Thyroid gland (tissue), 4 donors: ENCODE measurements at regions not wholly inside any gene's neighbourhood (a gene's known extent, or its start where the extent isn't known, plus 50 kb on each side); places are given as distances from the start of the nearest gene placed in this dataset.

Source experiments
- CTCF ChIP-seq, 6 experiments: fragments of 200-600 bp in 3 of 6; fragments of 450-650 bp in 3 of 6; sonication (generic) in 3 of 6; IDR thresholded peaks; one replicate each; pipeline ENCODE4 v1.5.1; 2016 to 2019; ENCODE audit warnings: antibody characterized with exemption in 6 of 6, mild to moderate bottlenecking in 2 of 6, inconsistent platforms in 1 of 6, moderate library complexity in 1 of 6
- POLR2A ChIP-seq, 2 donors: fragments of 450-650 bp; IDR thresholded peaks; one replicate each; pipeline ENCODE4 v1.6.1; 2017; ENCODE audit warnings: antibody characterized with exemption in 2 of 2, mild to moderate bottlenecking in 2 of 2, moderate library complexity in 1 of 2

DNA sequence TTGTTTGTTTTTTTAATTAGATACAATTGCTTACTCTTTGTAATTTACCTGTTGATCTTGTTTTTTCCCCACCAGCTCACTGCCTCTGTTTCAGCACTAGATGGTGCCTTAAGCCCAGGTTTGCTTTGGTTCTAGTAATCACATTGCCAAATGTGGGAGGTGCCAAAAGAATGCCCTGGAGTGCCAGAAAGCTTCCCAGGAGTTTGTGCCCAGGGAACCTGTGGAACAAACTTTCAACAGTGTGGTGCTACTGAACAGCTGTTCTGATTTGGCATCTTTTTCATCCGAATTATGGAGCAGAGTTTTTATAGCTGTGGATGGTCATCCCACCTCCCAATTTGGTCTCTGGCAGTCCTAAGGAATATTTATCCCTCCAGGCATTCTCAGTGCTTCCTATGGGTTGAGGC is 1000.7 kb downstream of the STIM2 start:
- TF ChIP-seq POLR2A (IDR thresholded peaks at IDR 0.05) = no peak
- peak in 1 of 6 experiments; percentile 10 for TF ChIP-seq CTCF (IDR thresholded peaks at IDR 0.05)
